Activated CD4-positive, alpha-beta T cell treated with anti-CD3 and anti-CD28 coated beads, Interleukin-2, amount 10 ng/mL, durations not matched to agents 7 days and 5 days (primary cell): ENCODE measurements at regions not wholly inside any gene's neighbourhood (a gene's known extent, or its start where the extent isn't known, plus 50 kb on each side); places are given as distances from the start of the nearest gene placed in this dataset.

Experiments used
- CTCF ChIA-PET: fragments of 350-600 bp; sonication (Branson Sonifier 250); formaldehyde crosslinking; loops from one replicate; lab custom pipeline; 2021; ENCODE audit warnings: antibody characterized with exemption; lab: Charles Lee
- POLR2A ChIA-PET: fragments of 350-600 bp; sonication (Branson Sonifier 250); formaldehyde crosslinking; loops from one replicate; lab custom pipeline; 2021; ENCODE audit warnings: antibody characterized with exemption; lab: Charles Lee
- DNase-seq: peaks from one replicate; pipeline ENCODE4 v3.0.0-alpha.2; 2020
- H3K27ac Mint-ChIP-seq: one replicate; pipeline ENCODE4 v1.8.0; 2021; ENCODE audit warnings: mild to moderate bottlenecking, moderate library complexity, mixed read lengths
- H3K27me3 Mint-ChIP-seq: one replicate; pipeline ENCODE4 v1.8.0; 2021; ENCODE audit warnings: mixed read lengths
- H3K36me3 Mint-ChIP-seq: one replicate; pipeline ENCODE4 v1.8.0; 2021; ENCODE audit warnings: low read depth, mixed read lengths
- H3K4me1 Mint-ChIP-seq: one replicate; pipeline ENCODE4 v1.8.0; 2021; ENCODE audit warnings: mixed read lengths
- H3K4me3 Mint-ChIP-seq: one replicate; pipeline ENCODE4 v1.8.0; 2021; ENCODE audit warnings: mild to moderate bottlenecking, moderate library complexity, mixed read lengths
- H3K9me3 Mint-ChIP-seq: one replicate; pipeline ENCODE4 v1.8.0; 2021; ENCODE audit warnings: mixed read lengths

GRCh38 chr2:239566995-239567568 is 166.3 kb upstream of the HDAC4 start:
- no peaks in the 10 kb centered on the region for H3K27me3 Mint-ChIP-seq
- ChIA-PET POLR2A (no interaction called here), CTCF (no interaction called here)
- H3K4me1 Mint-ChIP-seq, result no peaks in the 10 kb centered on the region
- no peaks in the 10 kb centered on the region for H3K9me3 Mint-ChIP-seq
- no peak for DNase-seq
- no peak overlapping the region for H3K4me3 Mint-ChIP-seq
- no peaks in the 10 kb centered on the region for H3K36me3 Mint-ChIP-seq
- no peak overlapping the region for H3K27ac Mint-ChIP-seq

- DNase-seq, result no peak
- H3K9me3 Mint-ChIP-seq, result no peaks in the 10 kb centered on the region
- H3K4me3 Mint-ChIP-seq, result no peak overlapping the region
- H3K36me3 Mint-ChIP-seq, result no peaks in the 10 kb centered on the region
- CTCF ChIA-PET, result interaction anchor here (1.0 kb wide), 1 partner anchor 11 kb away, joined by 3 read pairs; no protein-coding TSS in a partner anchor
- no peak overlapping the region for H3K27ac Mint-ChIP-seq
- no peaks in the 10 kb centered on the region for H3K4me1 Mint-ChIP-seq
- no peaks in the 10 kb centered on the region for H3K27me3 Mint-ChIP-seq
- POLR2A ChIA-PET, result no interaction called here
Observed at GRCh38 chr2:239566162-239566994, 165.6 kb upstream of the HDAC4 start.

GRCh38 chr2:239564587-239564986 is 163.8 kb upstream of the HDAC4 start:
- Mint-ChIP-seq H3K27me3 (no peaks in the 10 kb centered on the region), H3K36me3 (no peaks in the 10 kb centered on the region), H3K4me1 (no peaks in the 10 kb centered on the region), H3K27ac (no peak overlapping the region), H3K9me3 (no peaks in the 10 kb centered on the region), H3K4me3 (no peak overlapping the region)
- CTCF ChIA-PET, result no interaction called here
- DNase-seq, result no peak
- POLR2A ChIA-PET, result no interaction called here

- H3K36me3 Mint-ChIP-seq, result no peaks in the 10 kb centered on the region
- ChIA-PET POLR2A (no interaction called here), CTCF (interaction anchor here (1.6 kb wide), 1 partner anchor 10 kb away, joined by 4 read pairs; no protein-coding TSS in a partner anchor)
- H3K4me3 Mint-ChIP-seq, result no peak overlapping the region
- H3K9me3 Mint-ChIP-seq, result no peaks in the 10 kb centered on the region
- no peaks in the 10 kb centered on the region for H3K4me1 Mint-ChIP-seq
- DNase-seq, result no peak
- H3K27ac Mint-ChIP-seq, result no peak overlapping the region
- H3K27me3 Mint-ChIP-seq, result no peaks in the 10 kb centered on the region
Observed at GRCh38 chr2:239563561-239563960, 162.7 kb upstream of the HDAC4 start.

GRCh38 chr2:239561446-239562001 is 160.7 kb upstream of the HDAC4 start:
- Mint-ChIP-seq H3K36me3 (no peaks in the 10 kb centered on the region), H3K4me1 (no peaks in the 10 kb centered on the region), H3K27me3 (peaks cover 1% of the 10 kb centered on the region), H3K9me3 (no peaks in the 10 kb centered on the region), H3K4me3 (no peak overlapping the region), H3K27ac (no peak overlapping the region)
- DNase-seq, result no peak
- POLR2A ChIA-PET, result no interaction called here
- CTCF ChIA-PET, result no interaction called here

GRCh38 chr2:239559417-239560261 is 158.8 kb upstream of the HDAC4 start:
- no peak for DNase-seq
- H3K4me3 Mint-ChIP-seq, result no peak overlapping the region
- H3K9me3 Mint-ChIP-seq, result no peaks in the 10 kb centered on the region
- no peaks in the 10 kb centered on the region for H3K4me1 Mint-ChIP-seq
- H3K36me3 Mint-ChIP-seq, result no peaks in the 10 kb centered on the region
- no peak overlapping the region for H3K27ac Mint-ChIP-seq
- H3K27me3 Mint-ChIP-seq, result peaks cover 7% of the 10 kb centered on the region
- POLR2A ChIA-PET, result no interaction called here
- CTCF ChIA-PET, result interaction anchor here (1.3 kb wide), 1 partner anchor 14 kb away, joined by 3 read pairs; no protein-coding TSS in a partner anchor

- H3K4me1 Mint-ChIP-seq, result no peaks in the 10 kb centered on the region
- CTCF ChIA-PET, result interaction anchor here (1.3 kb wide), 1 partner anchor 15 kb away, joined by 3 read pairs; no protein-coding TSS in a partner anchor
- no peak for DNase-seq
- H3K27me3 Mint-ChIP-seq, result peaks cover 9% of the 10 kb centered on the region
- no peak overlapping the region for H3K4me3 Mint-ChIP-seq
- H3K9me3 Mint-ChIP-seq, result no peaks in the 10 kb centered on the region
- H3K36me3 Mint-ChIP-seq, result no peaks in the 10 kb centered on the region
- no peak overlapping the region for H3K27ac Mint-ChIP-seq
- POLR2A ChIA-PET, result interaction anchor here (0.7 kb wide), 1 partner anchor 154 kb away, joined by 3 read pairs; no protein-coding TSS in a partner anchor
Observed at GRCh38 chr2:239558661-239559060, 157.8 kb upstream of the HDAC4 start.

- POLR2A ChIA-PET, result no interaction called here
- no peak for DNase-seq
- H3K4me1 Mint-ChIP-seq, result peaks cover 10% of the 10 kb centered on the region
- H3K4me3 Mint-ChIP-seq, result no peak overlapping the region
- CTCF ChIA-PET, result no interaction called here
- H3K27ac Mint-ChIP-seq, result no peak overlapping the region
- peaks cover 9% of the 10 kb centered on the region for H3K27me3 Mint-ChIP-seq
- no peaks in the 10 kb centered on the region for H3K36me3 Mint-ChIP-seq
- H3K9me3 Mint-ChIP-seq, result no peaks in the 10 kb centered on the region
Observed at GRCh38 chr2:239557516-239557915, 156.7 kb upstream of the HDAC4 start.

GRCh38 chr2:239555571-239555905 is 154.7 kb upstream of the HDAC4 start:
- Mint-ChIP-seq H3K4me3 (no peak overlapping the region), H3K36me3 (no peaks in the 10 kb centered on the region), H3K4me1 (peaks cover 10% of the 10 kb centered on the region), H3K27me3 (peaks cover 9% of the 10 kb centered on the region), H3K9me3 (no peaks in the 10 kb centered on the region), H3K27ac (no peak overlapping the region)
- no peak for DNase-seq
- CTCF ChIA-PET, result interaction anchor here (0.8 kb wide), 1 partner anchor 11 kb away, joined by 3 read pairs; no protein-coding TSS in a partner anchor
- POLR2A ChIA-PET, result no interaction called here

GRCh38 chr2:239554766-239555570 is 154.1 kb upstream of the HDAC4 start:
- H3K27me3 Mint-ChIP-seq, result peaks cover 9% of the 10 kb centered on the region
- H3K4me3 Mint-ChIP-seq, result no peak overlapping the region
- POLR2A ChIA-PET, result no interaction called here
- DNase-seq, result no peak
- CTCF ChIA-PET, result interaction anchor here (0.8 to 1.2 kb wide), 3 partner anchors 8 to 21 kb away, joined by 3 to 4 read pairs (median 3); no protein-coding TSS in a partner anchor
- H3K9me3 Mint-ChIP-seq, result no peaks in the 10 kb centered on the region
- peaks cover 14% of the 10 kb centered on the region for H3K4me1 Mint-ChIP-seq
- no peak overlapping the region for H3K27ac Mint-ChIP-seq
- no peaks in the 10 kb centered on the region for H3K36me3 Mint-ChIP-seq

GRCh38 chr2:239553376-239554000 is 152.7 kb upstream of the HDAC4 start:
- H3K4me1 Mint-ChIP-seq, result peaks cover 28% of the 10 kb centered on the region
- ChIA-PET CTCF (interaction anchor here (1.0 to 1.2 kb wide), 2 partner anchors 9 to 22 kb away, joined by 3 to 4 read pairs; no protein-coding TSS in a partner anchor), POLR2A (no interaction called here)
- H3K27me3 Mint-ChIP-seq, result peaks cover 9% of the 10 kb centered on the region
- no peak for DNase-seq
- no peaks in the 10 kb centered on the region for H3K9me3 Mint-ChIP-seq
- H3K36me3 Mint-ChIP-seq, result no peaks in the 10 kb centered on the region
- no peak overlapping the region for H3K27ac Mint-ChIP-seq
- H3K4me3 Mint-ChIP-seq, result no peak overlapping the region
